MCF 10A (cell line): ENCODE measurements at regions not wholly inside any gene's neighbourhood (a gene's known extent, or its start where the extent isn't known, plus 50 kb on each side); places are given as distances from the start of the nearest gene placed in this dataset.

ENCODE experiments used
- BruUV-seq: library from RNA; stranded (reverse); fragments of 400-500 nt; replicated peaks from 2 replicates; lab custom pipeline; 2021; lab: Mats Ljungman, UMichigan
- CTCF ChIA-PET: fragments of 300-600 bp; sonication (Branson Sonifier 250); formaldehyde crosslinking; extraction: SDS; loops from one replicate; lab custom pipeline; 2021; ENCODE audit warnings: antibody characterized with exemption, inconsistent platforms; lab: Yijun Ruan, JAX
- POLR2A ChIA-PET: fragments of 300-600, 350-650 bp; sonication (Branson Sonifier 250); formaldehyde crosslinking; extraction: SDS; loops from one replicate; lab custom pipeline; 2020; ENCODE audit warnings: antibody characterized with exemption, inconsistent platforms; lab: Yijun Ruan, JAX
- DNase-seq: peaks from one replicate; pipeline ENCODE4 v3.0.0-alpha.2; 2018; ENCODE audit not compliant: unreplicated experiment
- H3K27ac Mint-ChIP-seq: one replicate; pipeline ENCODE4 v1.8.0; 2022; ENCODE audit warnings: mild to moderate bottlenecking, low read depth, mixed read lengths; ENCODE audit not compliant: unreplicated experiment
- H3K27me3 Mint-ChIP-seq: one replicate; pipeline ENCODE4 v1.8.0; 2022; ENCODE audit warnings: mixed read lengths; ENCODE audit not compliant: insufficient read depth, unreplicated experiment
- H3K36me3 Mint-ChIP-seq: one replicate; pipeline ENCODE4 v1.8.0; 2022; ENCODE audit warnings: mild to moderate bottlenecking, moderate library complexity, mixed read lengths; ENCODE audit not compliant: insufficient read depth, unreplicated experiment
- H3K4me1 Mint-ChIP-seq: one replicate; pipeline ENCODE4 v1.8.0; 2022; ENCODE audit warnings: mixed read lengths; ENCODE audit not compliant: insufficient read depth, unreplicated experiment
- H3K4me3 Mint-ChIP-seq: one replicate; pipeline ENCODE4 v1.8.0; 2022; ENCODE audit warnings: mild to moderate bottlenecking, moderate library complexity, mixed read lengths; ENCODE audit not compliant: unreplicated experiment
- H3K9me3 Mint-ChIP-seq: one replicate; pipeline ENCODE4 v1.8.0; 2022; ENCODE audit warnings: mixed read lengths; ENCODE audit not compliant: unreplicated experiment
- intact Hi-C: fragments of 100-400 bp; cut with micrococcal nuclease; formaldehyde crosslinking; loops from 2 replicates; pipeline ENCODE4 v1.14.1; 2022
- TF ChIP-seq, protein P1 (sequence below): fragments of 200-600 bp; IDR thresholded peaks from one replicate; pipeline ENCODE4 v1.8.0; 2022; ENCODE audit warnings: antibody characterized with exemption, mild to moderate bottlenecking; ENCODE audit not compliant: unreplicated experiment

- POLR2A ChIA-PET = no interaction called here
- Mint-ChIP-seq H3K27me3 (no peaks in the 10 kb centered on the region), H3K27ac (no peak overlapping the region), H3K4me3 (no peak overlapping the region), H3K4me1 (no peaks in the 10 kb centered on the region), H3K9me3 (peaks cover 14% of the 10 kb centered on the region), H3K36me3 (no peaks in the 10 kb centered on the region)
- TF ChIP-seq, protein P1, sequence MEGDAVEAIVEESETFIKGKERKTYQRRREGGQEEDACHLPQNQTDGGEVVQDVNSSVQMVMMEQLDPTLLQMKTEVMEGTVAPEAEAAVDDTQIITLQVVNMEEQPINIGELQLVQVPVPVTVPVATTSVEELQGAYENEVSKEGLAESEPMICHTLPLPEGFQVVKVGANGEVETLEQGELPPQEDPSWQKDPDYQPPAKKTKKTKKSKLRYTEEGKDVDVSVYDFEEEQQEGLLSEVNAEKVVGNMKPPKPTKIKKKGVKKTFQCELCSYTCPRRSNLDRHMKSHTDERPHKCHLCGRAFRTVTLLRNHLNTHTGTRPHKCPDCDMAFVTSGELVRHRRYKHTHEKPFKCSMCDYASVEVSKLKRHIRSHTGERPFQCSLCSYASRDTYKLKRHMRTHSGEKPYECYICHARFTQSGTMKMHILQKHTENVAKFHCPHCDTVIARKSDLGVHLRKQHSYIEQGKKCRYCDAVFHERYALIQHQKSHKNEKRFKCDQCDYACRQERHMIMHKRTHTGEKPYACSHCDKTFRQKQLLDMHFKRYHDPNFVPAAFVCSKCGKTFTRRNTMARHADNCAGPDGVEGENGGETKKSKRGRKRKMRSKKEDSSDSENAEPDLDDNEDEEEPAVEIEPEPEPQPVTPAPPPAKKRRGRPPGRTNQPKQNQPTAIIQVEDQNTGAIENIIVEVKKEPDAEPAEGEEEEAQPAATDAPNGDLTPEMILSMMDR = no peak
- intact Hi-C loops = no loop called here
- BruUV-seq = no TSS peak
- CTCF ChIA-PET = no interaction called here
- no peak for DNase-seq
Observed at GRCh38 chr9:7980691-7981289, 181.2 kb upstream of the DMAC1 start.

DNA sequence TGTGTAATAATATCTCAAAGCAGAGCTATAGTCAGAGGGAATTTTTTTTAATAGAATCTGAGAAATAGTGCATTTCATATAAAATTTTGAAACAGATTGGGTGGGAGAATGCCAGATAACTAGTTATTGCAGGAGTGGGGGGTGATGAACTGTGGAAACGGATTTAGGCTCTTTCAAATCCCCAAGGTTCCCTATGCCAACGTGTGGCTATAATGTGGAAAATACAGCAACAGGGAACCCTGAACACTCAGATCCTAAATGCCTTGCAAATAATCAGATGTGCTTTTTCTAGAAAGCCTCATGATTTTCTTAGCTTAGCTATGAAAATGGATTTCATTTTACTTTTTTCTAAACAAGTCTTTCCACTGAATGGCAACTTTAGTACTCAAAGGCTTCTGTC lies 180.5 kb upstream of the DMAC1 start:
- H3K27me3 Mint-ChIP-seq = no peaks in the 10 kb centered on the region
- DNase-seq = no peak
- H3K27ac Mint-ChIP-seq = no peak overlapping the region
- intact Hi-C loops = no loop called here
- H3K4me3 Mint-ChIP-seq = no peak overlapping the region
- no peaks in the 10 kb centered on the region for H3K36me3 Mint-ChIP-seq
- peaks cover 14% of the 10 kb centered on the region for H3K9me3 Mint-ChIP-seq
- ChIA-PET POLR2A (no interaction called here), CTCF (no interaction called here)
- TF ChIP-seq, protein P1 = no peak
- no peaks in the 10 kb centered on the region for H3K4me1 Mint-ChIP-seq
- no TSS peak for BruUV-seq

DNA sequence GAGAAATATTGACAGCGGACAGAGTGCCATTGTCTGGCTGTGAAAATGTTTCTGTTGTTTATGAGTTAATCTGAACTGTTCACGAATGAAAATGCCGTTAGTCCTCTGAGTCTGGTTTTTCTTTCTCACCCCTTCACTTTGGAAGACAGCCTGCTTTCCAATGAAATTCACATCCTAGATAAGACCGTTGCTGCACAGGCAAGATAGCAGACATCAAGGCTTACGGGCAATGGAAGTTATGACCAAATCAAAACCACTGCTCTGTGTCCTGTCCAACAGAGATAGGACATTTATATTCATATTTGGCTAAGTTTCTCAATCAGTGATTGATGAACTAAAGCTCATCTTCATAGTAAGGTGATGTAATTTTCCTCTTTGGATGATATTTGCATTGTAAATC lies 180.0 kb upstream of the DMAC1 start:
- Mint-ChIP-seq H3K27ac (no peak overlapping the region), H3K36me3 (no peaks in the 10 kb centered on the region), H3K27me3 (no peaks in the 10 kb centered on the region), H3K9me3 (peaks cover 14% of the 10 kb centered on the region), H3K4me1 (no peaks in the 10 kb centered on the region), H3K4me3 (no peak overlapping the region)
- BruUV-seq = no TSS peak
- no peak for DNase-seq
- intact Hi-C loops = no loop called here
- TF ChIP-seq, protein P1 = no peak
- POLR2A ChIA-PET = no interaction called here
- CTCF ChIA-PET = no interaction called here

GRCh38 chr9:7977586-7977985 lies 178.0 kb upstream of the DMAC1 start:
- no peak for DNase-seq
- BruUV-seq = no TSS peak
- H3K27me3 Mint-ChIP-seq = no peaks in the 10 kb centered on the region
- no peak overlapping the region for H3K4me3 Mint-ChIP-seq
- H3K4me1 Mint-ChIP-seq = no peaks in the 10 kb centered on the region
- TF ChIP-seq, protein P1 = no peak
- H3K36me3 Mint-ChIP-seq = no peaks in the 10 kb centered on the region
- intact Hi-C loops = no loop called here
- ChIA-PET CTCF (interaction anchor here (0.6 to 1.4 kb wide), 2 partner anchors 11 to 924 kb away, joined by 3 to 4 read pairs; no protein-coding TSS in a partner anchor), POLR2A (no interaction called here)
- peaks cover 14% of the 10 kb centered on the region for H3K9me3 Mint-ChIP-seq
- H3K27ac Mint-ChIP-seq = no peak overlapping the region
